GM12864 (cell line): ENCODE measurements at regions not wholly inside any gene's neighbourhood (a gene's known extent, or its start where the extent isn't known, plus 50 kb on each side); places are given as distances from the start of the nearest gene placed in this dataset.
"Not testable (repeated sequence)": the region's sequence is repeated elsewhere in the genome, so short reads cannot be mapped to it uniquely, and the experiment has no call there.

Source experiments
- DNase-seq: peaks from one replicate; pipeline ENCODE4 v3.0.0-alpha.2; 2011; ENCODE audit warnings: low read depth
- H3K4me3 ChIP-seq: 2 replicates; pipeline ENCODE4 v1.5.1; 2011; ENCODE audit warnings: mild to moderate bottlenecking, low read depth, low read length, control low read depth
- TF ChIP-seq, protein P1 (sequence below): IDR thresholded peaks from 2 replicates; pipeline ENCODE4 v1.5.1; 2011; ENCODE audit warnings: low read depth, mild to moderate bottlenecking, moderate library complexity, low read length, control low read depth, inconsistent platforms; ENCODE audit errors: missing control alignments

GRCh38 chr6:86152546-86152945 lies 509.9 kb upstream of the SYNCRIP start:
- TF ChIP-seq, protein P1, sequence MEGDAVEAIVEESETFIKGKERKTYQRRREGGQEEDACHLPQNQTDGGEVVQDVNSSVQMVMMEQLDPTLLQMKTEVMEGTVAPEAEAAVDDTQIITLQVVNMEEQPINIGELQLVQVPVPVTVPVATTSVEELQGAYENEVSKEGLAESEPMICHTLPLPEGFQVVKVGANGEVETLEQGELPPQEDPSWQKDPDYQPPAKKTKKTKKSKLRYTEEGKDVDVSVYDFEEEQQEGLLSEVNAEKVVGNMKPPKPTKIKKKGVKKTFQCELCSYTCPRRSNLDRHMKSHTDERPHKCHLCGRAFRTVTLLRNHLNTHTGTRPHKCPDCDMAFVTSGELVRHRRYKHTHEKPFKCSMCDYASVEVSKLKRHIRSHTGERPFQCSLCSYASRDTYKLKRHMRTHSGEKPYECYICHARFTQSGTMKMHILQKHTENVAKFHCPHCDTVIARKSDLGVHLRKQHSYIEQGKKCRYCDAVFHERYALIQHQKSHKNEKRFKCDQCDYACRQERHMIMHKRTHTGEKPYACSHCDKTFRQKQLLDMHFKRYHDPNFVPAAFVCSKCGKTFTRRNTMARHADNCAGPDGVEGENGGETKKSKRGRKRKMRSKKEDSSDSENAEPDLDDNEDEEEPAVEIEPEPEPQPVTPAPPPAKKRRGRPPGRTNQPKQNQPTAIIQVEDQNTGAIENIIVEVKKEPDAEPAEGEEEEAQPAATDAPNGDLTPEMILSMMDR: no peak
- H3K4me3 ChIP-seq: no peak overlapping the region
- no peak for DNase-seq

DNA sequence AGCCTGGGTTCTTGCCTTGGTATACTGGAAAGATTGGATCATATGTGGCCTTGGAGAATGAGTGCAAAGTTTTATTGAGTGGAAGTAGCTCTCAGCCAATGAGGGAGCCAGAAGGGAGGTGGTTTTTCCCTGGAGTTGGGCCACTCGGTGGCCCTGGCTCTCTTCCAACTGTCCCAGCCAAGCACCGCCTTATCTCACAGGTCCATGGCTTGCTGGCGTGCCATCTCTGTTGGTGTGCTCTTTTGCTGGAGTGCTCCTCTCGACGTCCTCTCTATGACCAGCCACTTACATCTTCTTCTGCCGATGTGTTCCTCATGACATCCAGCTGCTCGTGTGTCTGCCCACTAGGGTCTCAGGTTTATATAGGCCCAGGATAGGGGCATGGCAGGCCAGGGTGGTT lies 505.9 kb upstream of the SYNCRIP start:
- H3K4me3 ChIP-seq: no peak overlapping the region
- TF ChIP-seq, protein P1: no peak
- DNase-seq: no peak

DNA sequence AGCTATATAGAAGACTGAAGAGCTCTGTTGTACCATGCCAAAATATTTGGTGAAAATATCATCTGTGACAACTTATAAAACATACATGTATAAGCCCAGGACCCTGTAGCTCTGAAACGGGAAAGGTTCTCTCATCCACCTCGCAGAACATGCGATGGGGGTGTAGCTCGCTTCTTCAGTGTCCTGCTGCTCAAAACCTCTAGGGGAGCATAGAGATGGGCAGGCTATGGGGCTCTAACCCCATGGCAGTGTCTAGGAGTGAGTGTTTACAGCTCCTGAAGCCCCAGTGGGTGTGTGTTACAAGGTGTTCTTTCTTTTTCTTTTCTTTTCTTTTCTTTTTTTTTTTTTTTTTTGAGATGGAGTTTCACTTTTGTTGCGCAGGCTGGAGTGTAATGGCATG lies 505.2 kb upstream of the SYNCRIP start:
- TF ChIP-seq, protein P1: no peak
- H3K4me3 ChIP-seq: no peak overlapping the region
- DNase-seq: no peak

DNA sequence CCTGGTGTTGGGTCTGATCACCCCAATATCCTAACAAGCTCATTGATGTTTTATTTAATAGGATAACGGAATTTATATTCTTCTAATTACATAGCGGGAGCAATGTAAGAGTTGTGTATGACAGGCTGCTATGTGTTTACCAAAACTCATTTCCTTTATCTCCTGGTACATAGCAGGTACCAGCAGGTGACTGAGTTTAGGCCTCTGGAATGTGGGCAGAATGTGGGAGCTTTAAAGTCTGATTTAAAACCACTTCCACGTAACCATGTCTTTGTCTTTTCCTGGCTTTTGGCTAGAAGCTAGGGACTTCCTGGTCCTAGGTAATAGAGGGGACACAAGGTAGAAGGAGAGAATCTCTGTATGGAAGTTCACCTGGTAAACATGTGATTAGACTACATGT lies 504.6 kb upstream of the SYNCRIP start:
- no peak overlapping the region for H3K4me3 ChIP-seq
- no peak for DNase-seq
- TF ChIP-seq, protein P1: no peak

- H3K4me3 ChIP-seq, DNase-seq: not testable (repeated sequence)
Measured at GRCh38 chr6:86146751-86147150, 504.1 kb upstream of the SYNCRIP start.

GRCh38 chr6:86142326-86142725 lies 499.6 kb upstream of the SYNCRIP start:
- TF ChIP-seq, protein P1: no peak
- DNase-seq: no peak
- no peak overlapping the region for H3K4me3 ChIP-seq

GRCh38 chr6:86128130-86128814 lies 485.6 kb upstream of the SYNCRIP start:
- H3K4me3 ChIP-seq: no peak overlapping the region
- no peak for DNase-seq
- TF ChIP-seq, protein P1: no peak
